IMR-90 (cell line): ENCODE measurements at regions not wholly inside any gene's neighbourhood (a gene's known extent, or its start where the extent isn't known, plus 50 kb on each side); places are given as distances from the start of the nearest gene placed in this dataset.

Experiments
- ATAC-seq: fragments of 200-7000 bp; cut with Tn5 transposase; 2 replicates; pipeline ENCODE4 v1.9.1; 2020; ENCODE audit warnings: low read depth, mild to moderate bottlenecking, moderate library complexity
- BruUV-seq: library from RNA; stranded (reverse); fragments of 400-500 nt; replicated peaks from 2 replicates; lab custom pipeline; 2021; lab: Mats Ljungman, UMichigan
- CTCF ChIA-PET: fragments of 300-600 bp; formaldehyde crosslinking; extraction: SDS; loops from one replicate; lab custom pipeline; 2021; ENCODE audit warnings: antibody characterized with exemption; lab: Yijun Ruan, JAX
- POLR2A ChIA-PET: fragments of 300-600 bp; sonication (Branson Sonifier 250); formaldehyde crosslinking; loops from one replicate; lab custom pipeline; 2022; ENCODE audit warnings: antibody characterized with exemption; ENCODE audit not compliant: unreplicated experiment; lab: Charles Lee
- DNase-seq: peaks from one replicate; pipeline ENCODE4 v3.0.0; 2013
- H2AFZ ChIP-seq: replicated peaks from 2 replicates; pipeline ENCODE3; 2013; ENCODE audit warnings: low read length, mild to moderate bottlenecking; ENCODE audit not compliant: poor library complexity
- H2AK5ac ChIP-seq: 2 replicates; pipeline ENCODE4 v1.6.1; 2013; ENCODE audit warnings: low read depth, low read length, inconsistent platforms
- H2AK9ac ChIP-seq: replicated peaks from 2 replicates; pipeline ENCODE3; 2013; ENCODE audit warnings: mild to moderate bottlenecking, low read depth, low read length, moderate library complexity; ENCODE audit not compliant: poor library complexity
- H2BK120ac ChIP-seq: 2 replicates; pipeline ENCODE4 v1.6.1; 2013; ENCODE audit warnings: low read depth, low read length, inconsistent platforms
- H2BK15ac ChIP-seq: 3 replicates; pipeline ENCODE4 v1.6.1; 2013; ENCODE audit warnings: low read depth, low read length, inconsistent platforms
- H2BK20ac ChIP-seq: 2 replicates; pipeline ENCODE4 v1.6.1; 2013; ENCODE audit warnings: low read depth, mild to moderate bottlenecking, inconsistent platforms, low read length, moderate library complexity
- H2BK5ac ChIP-seq: 2 replicates; pipeline ENCODE4 v1.6.1; 2013; ENCODE audit warnings: mild to moderate bottlenecking, low read depth, low read length, inconsistent platforms; ENCODE audit not compliant: poor library complexity, severe bottlenecking
- H3K14ac ChIP-seq: replicated peaks from 2 replicates; pipeline ENCODE4 v1.6.1; 2013; ENCODE audit warnings: low read depth, low read length, inconsistent platforms
- H3K18ac ChIP-seq: 2 replicates; pipeline ENCODE4 v1.6.1; 2013; ENCODE audit warnings: low read depth, low read length, control low read depth
- H3K23ac ChIP-seq: 2 replicates; pipeline ENCODE4 v1.6.1; 2013; ENCODE audit warnings: low read depth, low read length, inconsistent platforms
- H3K27ac ChIP-seq: 2 replicates; pipeline ENCODE4 v1.5.1; 2013; ENCODE audit warnings: mild to moderate bottlenecking, control low read depth, low read length; ENCODE audit not compliant: insufficient read depth
- H3K27me3 ChIP-seq: 2 replicates; pipeline ENCODE4 v1.6.1; 2013; ENCODE audit warnings: low read length; ENCODE audit not compliant: control insufficient read depth, insufficient read depth
- H3K36me3 ChIP-seq: 2 replicates; pipeline ENCODE4 v1.6.1; 2013; ENCODE audit warnings: low read length, mixed read lengths; ENCODE audit not compliant: control insufficient read depth, insufficient read depth
- H3K4ac ChIP-seq: 2 replicates; pipeline ENCODE4 v1.6.1; 2013; ENCODE audit warnings: low read depth, low read length, inconsistent platforms
- H3K4me1 ChIP-seq: 2 replicates; pipeline ENCODE4 v1.6.1; 2013; ENCODE audit warnings: low read length, mixed read lengths; ENCODE audit not compliant: control insufficient read depth, insufficient read depth
- H3K4me2 ChIP-seq: 2 replicates; pipeline ENCODE4 v1.6.1; 2013; ENCODE audit warnings: low read depth, mild to moderate bottlenecking, control low read depth, low read length, moderate library complexity
- H3K4me3 ChIP-seq: 2 replicates; pipeline ENCODE4 v1.5.1; 2013; ENCODE audit warnings: low read depth, mild to moderate bottlenecking, control low read depth, low read length, moderate library complexity; ENCODE audit not compliant: insufficient read depth
- H3K56ac ChIP-seq: 2 replicates; pipeline ENCODE4 v1.6.1; 2013; ENCODE audit warnings: low read length, inconsistent platforms; ENCODE audit not compliant: insufficient read depth; ENCODE audit errors: extremely low read depth
- H3K79me1 ChIP-seq, 2 experiments: 2 replicates each; pipeline ENCODE4 v1.6.1; 2013; ENCODE audit warnings: low read length in 2 of 2, inconsistent platforms in 1 of 2, low read depth in 1 of 2
- H3K9ac ChIP-seq: 2 replicates; pipeline ENCODE4 v1.6.1; 2013; ENCODE audit warnings: low read depth, low read length, control low read depth
- H3K9me1 ChIP-seq: 2 replicates; pipeline ENCODE4 v1.6.1; 2013; ENCODE audit warnings: low read length, inconsistent platforms; ENCODE audit not compliant: insufficient read depth
- H3K9me3 ChIP-seq: 2 replicates; pipeline ENCODE4 v1.6.1; 2013; ENCODE audit warnings: low read length; ENCODE audit not compliant: control insufficient read depth, insufficient read depth
- H4K20me1 ChIP-seq: 2 replicates; pipeline ENCODE4 v1.6.1; 2013; ENCODE audit warnings: low read length, inconsistent platforms; ENCODE audit not compliant: insufficient read depth
- H4K5ac ChIP-seq: 2 replicates; pipeline ENCODE4 v1.6.1; 2013; ENCODE audit warnings: mild to moderate bottlenecking, low read depth, low read length, control low read depth
- H4K8ac ChIP-seq, 2 experiments: 2 replicates each; pipeline ENCODE4 v1.6.1; 2013; ENCODE audit warnings: low read depth in 2 of 2, low read length in 2 of 2, control low read depth in 1 of 2, inconsistent platforms in 1 of 2
- H4K91ac ChIP-seq: 2 replicates; pipeline ENCODE4 v1.6.1; 2013; ENCODE audit warnings: low read depth, low read length, inconsistent platforms; ENCODE audit not compliant: insufficient read depth
- CEBPB ChIP-seq: IDR thresholded peaks from 2 replicates; pipeline ENCODE4 v1.6.1; 2012; ENCODE audit warnings: low read depth, low read length, improper control_type of control experiment
- FOS ChIP-seq: fragments of 150-350 bp; IDR thresholded peaks from 2 replicates; pipeline ENCODE4 v1.6.1; 2016; ENCODE audit warnings: low read depth, low read length
- MAFK ChIP-seq: IDR thresholded peaks from 2 replicates; pipeline ENCODE4 v1.6.1; 2012; ENCODE audit warnings: low read depth, low read length, improper control_type of control experiment
- MAZ ChIP-seq: IDR thresholded peaks from 2 replicates; pipeline ENCODE4 v1.6.1; 2012; ENCODE audit warnings: low read depth, mild to moderate bottlenecking, low read length, improper control_type of control experiment, moderate library complexity, borderline replicate concordance
- MXI1 ChIP-seq: IDR thresholded peaks from 2 replicates; pipeline ENCODE4 v1.6.1; 2012; ENCODE audit warnings: low read depth, mild to moderate bottlenecking, low read length, moderate library complexity, borderline replicate concordance
- NFE2L2 ChIP-seq: fragments of 150-350 bp; IDR thresholded peaks from 2 replicates; pipeline ENCODE4 v1.6.1; 2016; ENCODE audit warnings: low read depth, mild to moderate bottlenecking, low read length
- POLR2A ChIP-seq: IDR thresholded peaks from 2 replicates; pipeline ENCODE4 v1.6.1; 2012; ENCODE audit warnings: mild to moderate bottlenecking, low read depth, low read length
- RCOR1 ChIP-seq: IDR thresholded peaks from 2 replicates; pipeline ENCODE4 v1.6.1; 2012; ENCODE audit warnings: mild to moderate bottlenecking, low read length, improper control_type of control experiment; ENCODE audit not compliant: insufficient replicate concordance
- WGBS, 2 experiments: methylation state at CpG; one replicate each; pipeline versions ENCODE4 v1.1.5 to v1.1.7; 2013; ENCODE audit warnings: missing lambda C conversion rate in 2 of 2; ENCODE audit not compliant: insufficient read length in 1 of 2; ENCODE audit errors: extremely low coverage in 2 of 2; 5-methylcytosine and 5-hydroxymethylcytosine counted together
- dilution Hi-C: fragments of 300-500 bp; cut with HindIII; formaldehyde crosslinking; loops from one replicate; pipeline ENCODE4 v1.14.3; 2018; ENCODE audit warnings: low sequenced_read_pairs; ENCODE audit not compliant: unreplicated experiment
- in situ Hi-C: fragments of 300-500 bp; cut with MboI; formaldehyde crosslinking; loops from 3 replicates; pipeline ENCODE4 v1.14.3; 2019; ENCODE audit warnings: low sequenced_read_pairs, inconsistent platforms, mixed read lengths
- intact Hi-C: fragments of 100-400 bp; cut with micrococcal nuclease; formaldehyde crosslinking; loops from 2 replicates; pipeline ENCODE4 v1.10.0; 2022
- TF ChIP-seq, protein P1 (sequence below): conservative IDR thresholded peaks from 2 replicates; pipeline ENCODE4 v1.5.1; 2012; ENCODE audit warnings: mild to moderate bottlenecking, low read depth, low read length, improper control_type of control experiment

DNA sequence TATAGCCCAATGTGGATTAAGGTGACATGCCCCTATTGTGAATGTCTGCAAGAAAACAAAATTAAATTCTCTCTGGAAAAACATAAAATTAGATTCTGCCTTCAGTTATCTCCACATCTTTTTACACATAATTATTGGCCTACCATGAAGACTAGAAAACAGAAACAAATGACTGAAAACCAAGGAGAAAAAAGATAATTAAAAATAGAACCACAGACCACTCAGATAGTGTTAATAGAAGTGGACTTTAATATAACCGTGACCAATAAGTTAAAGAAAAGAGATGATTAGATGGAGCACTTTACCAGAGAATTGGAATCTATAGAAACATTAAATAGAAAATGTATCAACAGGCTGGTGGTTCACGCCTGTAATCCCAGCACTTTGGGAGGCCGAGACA is 445.7 kb downstream of the EPM2A start:
- H2BK5ac ChIP-seq, result no peak overlapping the region
- H3K79me1 ChIP-seq, result no peaks in the 10 kb centered on the region
- no peak overlapping the region for H4K5ac ChIP-seq
- ChIA-PET CTCF (no interaction called here), POLR2A (no interaction called here)
- no peak overlapping the region for H2BK20ac ChIP-seq
- H2AK9ac ChIP-seq, result no peak overlapping the region
- no peak for DNase-seq
- H4K91ac ChIP-seq, result no peak overlapping the region
- no peaks in the 10 kb centered on the region for H3K36me3 ChIP-seq
- H3K18ac ChIP-seq, result no peak overlapping the region
- H3K4me3 ChIP-seq, result no peak overlapping the region
- no peaks in the 10 kb centered on the region for H3K4me1 ChIP-seq
- H3K23ac ChIP-seq, result no peak overlapping the region
- H3K4me2 ChIP-seq, result no peak overlapping the region
- no TSS peak for BruUV-seq
- H3K4ac ChIP-seq, result no peak overlapping the region
- no peak overlapping the region for H4K8ac ChIP-seq
- H2AK5ac ChIP-seq, result no peak overlapping the region
- no peak for ATAC-seq
- no peak overlapping the region for H3K14ac ChIP-seq
- H3K9me1 ChIP-seq, result no peaks in the 10 kb centered on the region
- H3K27ac ChIP-seq, result no peak overlapping the region
- no peaks in the 10 kb centered on the region; the same call in 1 of the 2 replicates for H3K9me3 ChIP-seq
- dilution Hi-C loops, result no loop called here
- no peaks in the 10 kb centered on the region for H4K20me1 ChIP-seq
- no peaks in the 10 kb centered on the region for H3K27me3 ChIP-seq
- H2BK120ac ChIP-seq, result no peak overlapping the region
- TF ChIP-seq MAFK (no peak), MXI1 (no peak), CEBPB (no peak), POLR2A (no peak), RCOR1 (no peak), MAZ (no peak), FOS (no peak), NFE2L2 (no peak)
- TF ChIP-seq, protein P1, sequence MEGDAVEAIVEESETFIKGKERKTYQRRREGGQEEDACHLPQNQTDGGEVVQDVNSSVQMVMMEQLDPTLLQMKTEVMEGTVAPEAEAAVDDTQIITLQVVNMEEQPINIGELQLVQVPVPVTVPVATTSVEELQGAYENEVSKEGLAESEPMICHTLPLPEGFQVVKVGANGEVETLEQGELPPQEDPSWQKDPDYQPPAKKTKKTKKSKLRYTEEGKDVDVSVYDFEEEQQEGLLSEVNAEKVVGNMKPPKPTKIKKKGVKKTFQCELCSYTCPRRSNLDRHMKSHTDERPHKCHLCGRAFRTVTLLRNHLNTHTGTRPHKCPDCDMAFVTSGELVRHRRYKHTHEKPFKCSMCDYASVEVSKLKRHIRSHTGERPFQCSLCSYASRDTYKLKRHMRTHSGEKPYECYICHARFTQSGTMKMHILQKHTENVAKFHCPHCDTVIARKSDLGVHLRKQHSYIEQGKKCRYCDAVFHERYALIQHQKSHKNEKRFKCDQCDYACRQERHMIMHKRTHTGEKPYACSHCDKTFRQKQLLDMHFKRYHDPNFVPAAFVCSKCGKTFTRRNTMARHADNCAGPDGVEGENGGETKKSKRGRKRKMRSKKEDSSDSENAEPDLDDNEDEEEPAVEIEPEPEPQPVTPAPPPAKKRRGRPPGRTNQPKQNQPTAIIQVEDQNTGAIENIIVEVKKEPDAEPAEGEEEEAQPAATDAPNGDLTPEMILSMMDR, result no peak
- intact Hi-C loops, result no loop called here
- no peak overlapping the region for H2BK15ac ChIP-seq
- no peak overlapping the region for H3K56ac ChIP-seq
- in situ Hi-C loops, result no loop called here
- H2AFZ ChIP-seq, result no peak overlapping the region
- no CpG with 5 or more reads among the region's 3 CpGs for whole genome bisulfite sequencing, 2 experiments
- no peak overlapping the region for H3K9ac ChIP-seq
